IPS-20b (cell line): ENCODE measurements at regions not wholly inside any gene's neighbourhood (a gene's known extent, or its start where the extent isn't known, plus 50 kb on each side); places are given as distances from the start of the nearest gene placed in this dataset.

Experiments used
- H3K27ac ChIP-seq: one replicate; pipeline ENCODE4 v1.5.1; 2013; ENCODE audit warnings: low read length
- H3K27me3 ChIP-seq: 2 replicates; pipeline ENCODE4 v1.6.1; 2013; ENCODE audit warnings: mild to moderate bottlenecking, low read length, inconsistent platforms; ENCODE audit not compliant: insufficient read depth
- H3K36me3 ChIP-seq: 2 replicates; pipeline ENCODE4 v1.6.1; 2013; ENCODE audit warnings: low read depth, mild to moderate bottlenecking, inconsistent platforms, low read length, moderate library complexity; ENCODE audit not compliant: insufficient read depth
- H3K4me1 ChIP-seq: 2 replicates; pipeline ENCODE4 v1.6.1; 2013; ENCODE audit warnings: mild to moderate bottlenecking, control low read depth, inconsistent platforms, low read length, moderate library complexity; ENCODE audit not compliant: insufficient read depth
- H3K4me3 ChIP-seq: 2 replicates; pipeline ENCODE4 v1.5.1; 2013; ENCODE audit warnings: mild to moderate bottlenecking, low read length, inconsistent platforms
- H3K9ac ChIP-seq: 2 replicates; pipeline ENCODE4 v1.6.1; 2013; ENCODE audit warnings: low read depth, mild to moderate bottlenecking, inconsistent platforms, low read length, moderate library complexity
- H3K9me3 ChIP-seq: 2 replicates; pipeline ENCODE4 v1.6.1; 2013; ENCODE audit warnings: mild to moderate bottlenecking, low read depth, low read length, inconsistent platforms; ENCODE audit not compliant: insufficient read depth

GRCh38 chr13:73513751-73514150 is 454.9 kb downstream of the KLF5 start:
- Histone ChIP-seq H3K27me3 (no peaks in the 10 kb centered on the region), H3K4me1 (peaks cover 17% of the 10 kb centered on the region), H3K36me3 (no peaks in the 10 kb centered on the region), H3K27ac (no peak overlapping the region), H3K4me3 (no peak overlapping the region), H3K9me3 (no peaks in the 10 kb centered on the region), H3K9ac (no peak overlapping the region)

- H3K4me3 ChIP-seq, result no peak overlapping the region
- H3K9ac ChIP-seq, result no peak overlapping the region
- H3K27ac ChIP-seq, result no peak overlapping the region
- no peaks in the 10 kb centered on the region for H3K4me1 ChIP-seq
- no peaks in the 10 kb centered on the region for H3K36me3 ChIP-seq
- no peaks in the 10 kb centered on the region for H3K9me3 ChIP-seq
- no peaks in the 10 kb centered on the region for H3K27me3 ChIP-seq
These were observed 450.0 kb downstream of the KLF5 start for GRCh38 chr13:73508841-73509240.

DNA sequence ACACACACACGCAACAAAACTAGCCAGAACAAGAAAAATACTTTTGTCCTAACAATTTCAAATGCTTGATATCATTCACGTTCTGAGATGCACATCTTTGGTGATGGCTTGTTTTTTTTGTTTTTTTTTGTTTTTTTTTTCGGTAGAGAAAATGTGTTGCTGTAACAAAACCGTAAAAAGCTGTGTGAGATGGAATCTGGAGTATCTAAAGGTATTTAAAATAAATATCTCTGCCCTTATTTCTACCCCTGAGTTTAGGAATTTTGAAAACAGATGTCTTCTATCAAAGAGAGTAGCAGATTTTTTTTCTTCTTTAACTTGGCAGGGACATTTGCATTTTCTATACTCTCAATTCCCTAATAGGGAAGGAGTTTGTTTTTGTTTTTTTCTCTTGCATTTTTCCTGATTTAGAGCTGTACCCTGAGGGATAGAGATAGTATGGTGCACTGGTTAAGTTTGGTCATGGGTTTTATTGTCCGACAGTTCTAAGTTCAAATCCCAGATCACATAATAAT is 446.6 kb downstream of the KLF5 start:
- no peaks in the 10 kb centered on the region for H3K27me3 ChIP-seq
- no peaks in the 10 kb centered on the region for H3K4me1 ChIP-seq
- no peak overlapping the region for H3K27ac ChIP-seq
- no peaks in the 10 kb centered on the region for H3K36me3 ChIP-seq
- no peaks in the 10 kb centered on the region for H3K9me3 ChIP-seq
- no peak overlapping the region for H3K9ac ChIP-seq
- no peak overlapping the region for H3K4me3 ChIP-seq

GRCh38 chr13:73499695-73500094 is 440.9 kb downstream of the KLF5 start:
- no peak overlapping the region for H3K9ac ChIP-seq
- no peaks in the 10 kb centered on the region for H3K27me3 ChIP-seq
- no peak overlapping the region for H3K4me3 ChIP-seq

GRCh38 chr13:73497430-73497829 is 438.6 kb downstream of the KLF5 start:
- H3K27ac ChIP-seq, result no peak overlapping the region
- no peaks in the 10 kb centered on the region for H3K36me3 ChIP-seq
- H3K9me3 ChIP-seq, result no peaks in the 10 kb centered on the region

More at GRCh38 chr13:73499695-73500094, 440.9 kb downstream of the KLF5 start:
- H3K27ac ChIP-seq, result no peak overlapping the region
- H3K4me1 ChIP-seq, result no peaks in the 10 kb centered on the region
- no peaks in the 10 kb centered on the region for H3K36me3 ChIP-seq
- H3K9me3 ChIP-seq, result no peaks in the 10 kb centered on the region

DNA sequence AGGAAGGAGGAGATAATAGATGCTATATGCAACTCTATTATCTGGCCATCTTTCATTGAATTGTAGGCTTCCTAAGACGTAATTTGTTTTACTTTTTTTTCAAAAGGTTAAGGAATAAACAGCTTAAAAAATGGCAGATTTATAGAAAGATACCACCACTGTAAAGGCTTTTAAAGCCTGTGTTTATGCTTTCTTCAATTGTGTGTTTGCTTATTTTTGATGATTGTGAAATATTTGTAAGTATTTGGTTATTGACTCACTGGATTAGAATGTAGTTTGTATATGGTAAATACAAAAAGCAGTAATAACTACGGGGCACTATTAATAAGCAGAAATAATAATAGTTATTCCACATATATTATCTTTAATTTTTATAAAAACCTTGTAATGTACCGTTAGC is 437.9 kb downstream of the KLF5 start:
- H3K4me1 ChIP-seq, result no peaks in the 10 kb centered on the region
- no peaks in the 10 kb centered on the region for H3K36me3 ChIP-seq
- H3K4me3 ChIP-seq, result no peak overlapping the region
- H3K27ac ChIP-seq, result no peak overlapping the region
- H3K9me3 ChIP-seq, result no peaks in the 10 kb centered on the region
- H3K9ac ChIP-seq, result no peak overlapping the region
- H3K27me3 ChIP-seq, result no peaks in the 10 kb centered on the region

More at GRCh38 chr13:73497430-73497829, 438.6 kb downstream of the KLF5 start:
- H3K9ac ChIP-seq, result no peak overlapping the region
- no peaks in the 10 kb centered on the region for H3K27me3 ChIP-seq
- H3K4me3 ChIP-seq, result no peak overlapping the region
- H3K4me1 ChIP-seq, result no peaks in the 10 kb centered on the region

GRCh38 chr13:73492811-73493210 is 434.0 kb downstream of the KLF5 start:
- H3K4me3 ChIP-seq, result no peak overlapping the region
- H3K4me1 ChIP-seq, result no peaks in the 10 kb centered on the region
- H3K36me3 ChIP-seq, result no peaks in the 10 kb centered on the region
- no peak overlapping the region for H3K27ac ChIP-seq
- no peaks in the 10 kb centered on the region for H3K9me3 ChIP-seq
- no peak overlapping the region for H3K9ac ChIP-seq
- H3K27me3 ChIP-seq, result no peaks in the 10 kb centered on the region

GRCh38 chr13:73482556-73482955 is 423.8 kb downstream of the KLF5 start:
- H3K9ac ChIP-seq, result no peak overlapping the region
- no peak overlapping the region for H3K27ac ChIP-seq
- H3K36me3 ChIP-seq, result no peaks in the 10 kb centered on the region
- H3K4me3 ChIP-seq, result no peak overlapping the region
- H3K4me1 ChIP-seq, result no peaks in the 10 kb centered on the region
- no peaks in the 10 kb centered on the region for H3K27me3 ChIP-seq
- no peaks in the 10 kb centered on the region for H3K9me3 ChIP-seq

- H3K27ac ChIP-seq, result no peak overlapping the region
- H3K36me3 ChIP-seq, result no peaks in the 10 kb centered on the region
- no peak overlapping the region for H3K9ac ChIP-seq
- H3K4me3 ChIP-seq, result no peak overlapping the region
- H3K4me1 ChIP-seq, result no peaks in the 10 kb centered on the region
- no peaks in the 10 kb centered on the region for H3K27me3 ChIP-seq
- no peaks in the 10 kb centered on the region for H3K9me3 ChIP-seq
These were observed 423.2 kb downstream of the KLF5 start for GRCh38 chr13:73481886-73482445.

GRCh38 chr13:73480779-73481559 is 422.2 kb downstream of the KLF5 start:
- Histone ChIP-seq H3K9me3 (no peaks in the 10 kb centered on the region), H3K27me3 (no peaks in the 10 kb centered on the region), H3K4me1 (no peaks in the 10 kb centered on the region), H3K36me3 (no peaks in the 10 kb centered on the region), H3K4me3 (no peak overlapping the region), H3K27ac (no peak overlapping the region), H3K9ac (no peak overlapping the region)

DNA sequence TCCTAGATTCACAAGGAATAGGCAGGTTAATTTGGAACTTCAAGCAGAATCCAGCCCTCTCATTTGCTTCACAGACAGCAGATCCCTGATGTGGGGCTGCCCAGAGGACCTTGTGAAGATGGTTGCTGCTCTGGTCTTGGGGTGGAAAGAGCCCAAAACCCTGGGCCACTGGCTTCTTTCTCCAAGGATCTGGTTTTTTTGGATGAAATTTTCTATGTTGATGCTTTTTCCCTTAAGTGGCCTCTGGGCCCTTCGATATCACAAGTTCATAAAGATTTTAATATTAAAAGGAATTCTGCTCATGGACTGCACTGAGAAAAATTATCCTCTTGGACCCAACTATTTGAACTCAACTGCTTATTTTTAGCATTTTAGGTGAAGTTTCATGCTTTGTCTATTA is 421.1 kb downstream of the KLF5 start:
- no peak overlapping the region for H3K4me3 ChIP-seq
- no peaks in the 10 kb centered on the region for H3K9me3 ChIP-seq
- H3K4me1 ChIP-seq, result no peaks in the 10 kb centered on the region
- no peak overlapping the region for H3K9ac ChIP-seq
- no peak overlapping the region for H3K27ac ChIP-seq
- no peaks in the 10 kb centered on the region for H3K36me3 ChIP-seq
- no peaks in the 10 kb centered on the region for H3K27me3 ChIP-seq

GRCh38 chr13:73479351-73479750 is 420.5 kb downstream of the KLF5 start:
- no peak overlapping the region for H3K9ac ChIP-seq
- H3K27me3 ChIP-seq, result no peaks in the 10 kb centered on the region
- no peak overlapping the region for H3K27ac ChIP-seq
- H3K4me1 ChIP-seq, result no peaks in the 10 kb centered on the region
- no peak overlapping the region for H3K4me3 ChIP-seq
- H3K9me3 ChIP-seq, result no peaks in the 10 kb centered on the region
- H3K36me3 ChIP-seq, result no peaks in the 10 kb centered on the region
